HEK293 (cell line): ENCODE measurements at regions not wholly inside any gene's neighbourhood (a gene's known extent, or its start where the extent isn't known, plus 50 kb on each side); places are given as distances from the start of the nearest gene placed in this dataset.

Experiments used
- CTCF ChIA-PET: fragments of 350-600 bp; formaldehyde crosslinking; extraction: SDS; loops from one replicate; lab custom pipeline; 2021; ENCODE audit warnings: antibody characterized with exemption; lab: Yijun Ruan, JAX
- POLR2A ChIA-PET: fragments of 300-600 bp; formaldehyde crosslinking; extraction: SDS; loops from one replicate; lab custom pipeline; 2020; ENCODE audit warnings: antibody characterized with exemption, inconsistent platforms; lab: Yijun Ruan, JAX
- H3K27ac ChIP-seq: fragments of 200-500 bp; sonication (Bioruptor generic); 2 replicates; pipeline ENCODE4 v1.5.1; 2014; ENCODE audit warnings: low read depth, low read length, control low read depth, inconsistent platforms; ENCODE audit errors: extremely low read depth
- H3K36me3 ChIP-seq, 2 experiments: fragments of 200-500 bp in 1 of 2; sonication (Bioruptor generic) in 1 of 2; 1 replicate in 1 of 2; 2 replicates in 1 of 2; pipeline ENCODE4 v1.5.1; 2014 to 2017; ENCODE audit warnings: inconsistent platforms in 2 of 2, low read length in 2 of 2; ENCODE audit not compliant: control insufficient read depth in 2 of 2, insufficient read depth in 1 of 2
- H3K4me1 ChIP-seq: fragments of 200-500 bp; sonication (Bioruptor generic); 2 replicates; pipeline ENCODE4 v1.5.1; 2014; ENCODE audit warnings: mild to moderate bottlenecking, low read length, inconsistent platforms; ENCODE audit not compliant: control insufficient read depth, insufficient read depth
- H3K4me3 ChIP-seq: 2 replicates; pipeline ENCODE4 v1.5.1; 2011; ENCODE audit warnings: low read depth, mild to moderate bottlenecking, control low read depth, low read length, moderate library complexity
- H3K9me3 ChIP-seq: fragments of 200-500 bp; sonication (Bioruptor generic); 2 replicates; pipeline ENCODE4 v1.5.1; 2014; ENCODE audit warnings: low read depth, low read length, inconsistent platforms; ENCODE audit not compliant: control insufficient read depth, insufficient read depth
- ELK4 ChIP-seq: IDR thresholded peaks from 2 replicates; pipeline ENCODE4 v1.6.1; 2011; ENCODE audit warnings: mild to moderate bottlenecking, low read depth, low read length, borderline replicate concordance
- GFI1B ChIP-seq: fragments of 450-650 bp; formaldehyde crosslinking; IDR thresholded peaks from 2 replicates; pipeline ENCODE4 v1.5.1; 2016; ENCODE audit warnings: missing biosample characterization, missing genetic modification characterization
- HOXC10 ChIP-seq: sonication (generic); formaldehyde crosslinking; IDR thresholded peaks from 2 replicates; pipeline ENCODE4 v1.8.1; 2023; ENCODE audit warnings: mild to moderate bottlenecking, missing genetic modification reagents
- ZBTB20 ChIP-seq: fragments of 450-650 bp; formaldehyde crosslinking; IDR thresholded peaks from 2 replicates; pipeline ENCODE4 v1.5.1; 2016; ENCODE audit warnings: missing biosample characterization, missing genetic modification characterization
- ZNF114 ChIP-seq: fragments of 450-650 bp; formaldehyde crosslinking; IDR thresholded peaks from 2 replicates; pipeline ENCODE4 v1.5.0; 2017; ENCODE audit warnings: missing biosample characterization, missing genetic modification characterization
- ZNF132 ChIP-seq: fragments of 450-650 bp; formaldehyde crosslinking; IDR thresholded peaks from 2 replicates; pipeline ENCODE4 v1.5.1; 2017; ENCODE audit warnings: missing biosample characterization, missing genetic modification characterization, borderline replicate concordance
- ZNF175 ChIP-seq: fragments of 450-650 bp; formaldehyde crosslinking; IDR thresholded peaks from 2 replicates; pipeline ENCODE4 v1.5.1; 2016; ENCODE audit warnings: missing biosample characterization, missing genetic modification characterization
- ZNF202 ChIP-seq: fragments of 450-650 bp; formaldehyde crosslinking; IDR thresholded peaks from 2 replicates; pipeline ENCODE4 v1.5.1; 2016; ENCODE audit warnings: missing biosample characterization, missing genetic modification characterization, borderline replicate concordance
- ZNF223 ChIP-seq: fragments of 450-650 bp; formaldehyde crosslinking; IDR thresholded peaks from 2 replicates; pipeline ENCODE4 v1.5.1; 2016; ENCODE audit warnings: missing biosample characterization, missing genetic modification characterization
- ZNF354C ChIP-seq: fragments of 450-650 bp; formaldehyde crosslinking; IDR thresholded peaks from 2 replicates; pipeline ENCODE4 v1.5.1; 2016; ENCODE audit warnings: missing biosample characterization, missing genetic modification characterization, low read depth, borderline replicate concordance
- ZNF518A ChIP-seq: fragments of 450-650 bp; formaldehyde crosslinking; conservative IDR thresholded peaks from 2 replicates; pipeline ENCODE4 v1.5.1; 2016; ENCODE audit warnings: low read depth, missing biosample characterization, missing genetic modification characterization
- ZNF529 ChIP-seq: fragments of 450-650 bp; formaldehyde crosslinking; IDR thresholded peaks from 2 replicates; pipeline ENCODE4 v1.5.1; 2017; ENCODE audit warnings: missing genetic modification characterization, missing biosample characterization; ENCODE audit not compliant: insufficient replicate concordance
- ZNF530 ChIP-seq: fragments of 450-650 bp; formaldehyde crosslinking; IDR thresholded peaks from 2 replicates; pipeline ENCODE4 v1.5.1; 2016; ENCODE audit warnings: low read depth, missing biosample characterization, missing genetic modification characterization
- ZNF549 ChIP-seq: fragments of 450-650 bp; IDR thresholded peaks from 2 replicates; pipeline ENCODE4 v1.5.1; 2018; ENCODE audit warnings: missing biosample characterization, missing genetic modification characterization, mild to moderate bottlenecking, inconsistent platforms, moderate library complexity
- ZNF560 ChIP-seq: fragments of 450-650 bp; formaldehyde crosslinking; IDR thresholded peaks from 2 replicates; pipeline ENCODE4 v1.5.1; 2017; ENCODE audit warnings: missing biosample characterization, missing genetic modification characterization, borderline replicate concordance
- ZNF561 ChIP-seq: fragments of 450-650 bp; IDR thresholded peaks from 2 replicates; pipeline ENCODE4 v1.5.1; 2018; ENCODE audit warnings: missing biosample characterization, missing genetic modification characterization, borderline replicate concordance
- ZNF629 ChIP-seq: fragments of 450-650 bp; formaldehyde crosslinking; IDR thresholded peaks from 2 replicates; pipeline ENCODE4 v1.5.1; 2017; ENCODE audit warnings: missing biosample characterization, missing genetic modification characterization
- ZNF645 ChIP-seq: fragments of 450-650 bp; formaldehyde crosslinking; IDR thresholded peaks from 2 replicates; pipeline ENCODE4; 2016; ENCODE audit warnings: missing biosample characterization, missing genetic modification characterization
- TF ChIP-seq, protein P1 (sequence below): fragments of 450-650 bp; formaldehyde crosslinking; IDR thresholded peaks from 2 replicates; pipeline ENCODE4 v1.5.1; 2016; ENCODE audit warnings: missing biosample characterization, missing genetic modification characterization
- TF ChIP-seq, protein P2 (sequence below): fragments of 450-650 bp; formaldehyde crosslinking; IDR thresholded peaks from 2 replicates; pipeline ENCODE4 v1.5.1; 2016; ENCODE audit warnings: missing biosample characterization, missing genetic modification characterization

DNA sequence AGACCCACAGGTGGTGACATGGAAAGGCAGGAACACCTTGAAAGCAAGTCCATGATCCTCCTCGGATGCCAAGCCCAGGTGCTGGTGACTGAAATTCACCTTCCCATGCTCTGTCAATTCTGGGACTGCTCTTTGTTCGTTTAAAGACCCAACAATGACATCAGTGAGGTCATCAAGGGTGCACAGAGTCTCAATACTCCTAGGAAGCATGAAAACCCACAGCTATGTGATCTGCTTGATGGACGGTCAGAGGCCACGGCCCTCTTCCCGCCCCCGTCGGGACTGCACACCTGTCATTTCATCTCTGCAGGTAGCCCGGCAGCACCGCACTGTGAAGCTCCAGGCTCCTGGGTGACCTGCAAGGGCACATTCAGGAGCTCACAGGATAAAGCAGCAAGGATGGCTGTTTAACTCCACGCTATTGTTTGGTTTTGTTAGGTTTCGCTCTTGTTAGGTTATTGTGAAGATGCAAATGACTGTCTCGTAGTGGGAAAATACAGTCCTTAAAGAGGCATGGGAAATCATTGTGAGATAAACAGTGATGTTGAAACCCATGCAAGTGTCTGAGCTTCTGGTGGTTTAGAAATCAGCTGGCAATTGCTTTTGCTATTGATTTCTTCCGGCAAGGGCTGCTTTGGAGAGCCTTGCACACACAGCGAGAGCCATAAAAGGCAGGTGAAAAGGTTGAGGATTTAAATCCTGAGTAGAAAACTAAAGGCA lies 124.8 kb upstream of the AJAP1 start:
- TF ChIP-seq ZNF529 (tag by site-specific recombination) (no peak), ZNF175 (tag by site-specific recombination) (no peak), ZNF560 (tag by site-specific recombination) (no peak), HOXC10 (no peak), GFI1B (tag by site-specific recombination) (no peak), ZNF645 (tag by site-specific recombination) (no peak), ZNF114 (tag by site-specific recombination) (no peak), ZNF561 (tag by site-specific recombination) (no peak), ZNF530 (no peak), ZNF132 (tag by site-specific recombination) (no peak), ZNF629 (tag by site-specific recombination) (no peak), ZNF354C (no peak), ZNF549 (tag by site-specific recombination) (no peak)
- TF ChIP-seq, protein P1, sequence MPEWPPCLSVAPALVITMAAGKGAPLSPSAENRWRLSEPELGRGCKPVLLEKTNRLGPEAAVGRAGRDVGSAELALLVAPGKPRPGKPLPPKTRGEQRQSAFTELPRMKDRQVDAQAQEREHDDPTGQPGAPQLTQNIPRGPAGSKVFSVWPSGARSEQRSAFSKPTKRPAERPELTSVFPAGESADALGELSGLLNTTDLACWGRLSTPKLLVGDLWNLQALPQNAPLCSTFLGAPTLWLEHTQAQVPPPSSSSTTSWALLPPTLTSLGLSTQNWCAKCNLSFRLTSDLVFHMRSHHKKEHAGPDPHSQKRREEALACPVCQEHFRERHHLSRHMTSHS (tag by site-specific recombination): no peak
- TF ChIP-seq, protein P2, sequence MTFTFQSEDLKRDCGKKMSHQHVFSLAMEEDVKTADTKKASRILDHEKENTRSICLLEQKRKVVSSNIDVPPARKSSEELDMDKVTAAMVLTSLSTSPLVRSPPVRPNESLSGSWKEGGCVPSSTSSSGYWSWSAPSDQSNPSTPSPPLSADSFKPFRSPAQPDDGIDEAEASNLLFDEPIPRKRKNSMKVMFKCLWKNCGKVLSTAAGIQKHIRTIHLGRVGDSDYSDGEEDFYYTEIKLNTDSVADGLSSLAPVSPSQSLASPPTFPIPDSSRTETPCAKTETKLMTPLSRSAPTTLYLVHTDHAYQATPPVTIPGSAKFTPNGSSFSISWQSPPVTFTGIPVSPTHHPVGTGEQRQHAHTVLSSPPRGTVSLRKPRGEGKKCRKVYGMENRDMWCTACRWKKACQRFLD: no peak
- H3K9me3 ChIP-seq: no peaks in the 10 kb centered on the region
- H3K4me3 ChIP-seq: no peak overlapping the region
- CTCF ChIA-PET: no interaction called here
- POLR2A ChIA-PET: no interaction called here
- no peak overlapping the region for H3K27ac ChIP-seq
- no peaks in the 10 kb centered on the region for H3K36me3 ChIP-seq
- no peaks in the 10 kb centered on the region for H3K4me1 ChIP-seq

GRCh38 chr1:4530166-4530785 lies 124.1 kb upstream of the AJAP1 start:
- H3K9me3 ChIP-seq: no peaks in the 10 kb centered on the region

More at GRCh38 chr1:4530166-4530785, 124.1 kb upstream of the AJAP1 start:
- ChIA-PET CTCF (no interaction called here), POLR2A (no interaction called here)
- H3K27ac ChIP-seq: no peak overlapping the region
- TF ChIP-seq ZBTB20 (tag by site-specific recombination) (no peak), ZNF518A (no peak), ELK4 (no peak), ZNF223 (no peak), ZNF202 (tag by site-specific recombination) (no peak), HOXC10 (no peak)
- no peaks in the 10 kb centered on the region for H3K36me3 ChIP-seq
- no peak overlapping the region for H3K4me3 ChIP-seq
- no peaks in the 10 kb centered on the region for H3K4me1 ChIP-seq
